ENCODE measurements at regions not wholly inside any gene's neighbourhood (a gene's known extent, or its start where the extent isn't known, plus 50 kb on each side); places are given as distances from the start of the nearest gene placed in this dataset.
A peak's percentile ranks its signal among the peaks of the same experiment; 100 is the strongest.

DNA sequence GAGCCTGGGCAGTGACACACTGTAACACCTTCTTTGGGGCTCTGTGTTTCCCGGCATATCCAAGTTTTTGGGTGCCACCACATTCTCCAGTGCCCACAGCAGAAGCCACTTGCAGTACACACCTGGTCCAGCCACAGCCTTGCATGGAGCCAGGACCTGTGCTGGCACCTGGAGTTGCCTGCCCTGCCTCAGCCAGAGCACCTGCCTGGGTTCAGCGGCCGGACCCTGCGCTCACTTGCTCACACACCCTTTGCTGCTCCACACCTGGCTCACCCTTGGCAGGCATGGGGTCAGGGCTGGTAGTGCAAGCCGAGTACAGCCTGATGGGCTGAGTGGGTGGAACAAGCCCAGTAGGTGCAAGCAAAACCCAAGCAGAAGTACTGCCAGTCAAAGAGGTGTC is 1511.1 kb downstream of the TECRL start:
- peaks cover 0 to 4% (median 0%) of the 10 kb centered on the region in 4 donors for H3K9me3 ChIP-seq
- H3K4me1 ChIP-seq: no peaks in the 10 kb centered on the region
- H3K4me3 ChIP-seq: no peak overlapping the region
- no peak overlapping the region for H3K27ac ChIP-seq
- DNase-seq: peak in 1 of 3 donors; percentile 28
- H3K27me3 ChIP-seq: no peaks in the 10 kb centered on the region
- TF ChIP-seq CTCF (IDR thresholded peaks at IDR 0.05) (no peak), POLR2A (IDR thresholded peaks at IDR 0.05) (no peak)
- H3K36me3 ChIP-seq: no peaks in the 10 kb centered on the region

- peaks cover 0 to 4% (median 0%) of the 10 kb centered on the region in 4 donors for H3K9me3 ChIP-seq
- no peak for DNase-seq
- TF ChIP-seq POLR2A (IDR thresholded peaks at IDR 0.05): no peak
- TF ChIP-seq CTCF (IDR thresholded peaks at IDR 0.05): no peak
- no peak overlapping the region for H3K4me3 ChIP-seq
- no peaks in the 10 kb centered on the region for H3K36me3 ChIP-seq
- no peaks in the 10 kb centered on the region for H3K27me3 ChIP-seq
- no peak overlapping the region for H3K27ac ChIP-seq
- H3K4me1 ChIP-seq: no peaks in the 10 kb centered on the region
Measured at GRCh38 chr4:62896721-62897120, 1512.5 kb downstream of the TECRL start.

- Histone ChIP-seq H3K27me3 (no peaks in the 10 kb centered on the region), H3K9me3 (peaks cover 0 to under 1% (median 0%) of the 10 kb centered on the region in 4 donors), H3K4me1 (no peaks in the 10 kb centered on the region), H3K36me3 (no peaks in the 10 kb centered on the region), H3K27ac (no peak overlapping the region), H3K4me3 (no peak overlapping the region)
- DNase-seq: no peak
- no peak for TF ChIP-seq CTCF (IDR thresholded peaks at IDR 0.05)
- no peak for TF ChIP-seq POLR2A (IDR thresholded peaks at IDR 0.05)
Measured at GRCh38 chr4:62881901-62882300, 1527.3 kb downstream of the TECRL start.

DNA sequence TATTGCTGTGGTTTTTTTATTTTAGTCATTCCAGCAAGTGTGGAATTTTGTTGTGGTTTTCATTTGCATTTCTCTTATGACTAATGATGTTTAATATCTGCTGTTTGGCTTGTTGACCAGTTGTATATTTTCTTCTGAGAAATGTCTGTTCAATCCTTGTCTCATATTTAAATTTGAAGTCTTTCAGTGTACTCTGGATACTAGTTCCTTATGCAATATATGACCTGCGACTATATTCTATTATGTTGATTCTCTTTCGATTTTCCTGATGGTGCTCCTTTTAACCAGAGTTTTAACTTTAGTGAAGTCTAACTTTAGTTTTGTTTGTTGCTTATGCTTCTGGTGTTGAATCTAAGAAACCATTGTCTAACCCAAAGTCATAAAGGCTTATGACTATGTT is 1528.0 kb downstream of the TECRL start:
- peaks cover 0 to 4% (median 0%) of the 10 kb centered on the region in 4 donors for H3K9me3 ChIP-seq
- no peak overlapping the region for H3K4me3 ChIP-seq
- H3K4me1 ChIP-seq: no peaks in the 10 kb centered on the region
- H3K27ac ChIP-seq: no peak overlapping the region
- no peak for TF ChIP-seq POLR2A (IDR thresholded peaks at IDR 0.05)
- TF ChIP-seq CTCF (IDR thresholded peaks at IDR 0.05): no peak
- H3K27me3 ChIP-seq: no peaks in the 10 kb centered on the region
- DNase-seq: no peak
- no peaks in the 10 kb centered on the region for H3K36me3 ChIP-seq

DNA sequence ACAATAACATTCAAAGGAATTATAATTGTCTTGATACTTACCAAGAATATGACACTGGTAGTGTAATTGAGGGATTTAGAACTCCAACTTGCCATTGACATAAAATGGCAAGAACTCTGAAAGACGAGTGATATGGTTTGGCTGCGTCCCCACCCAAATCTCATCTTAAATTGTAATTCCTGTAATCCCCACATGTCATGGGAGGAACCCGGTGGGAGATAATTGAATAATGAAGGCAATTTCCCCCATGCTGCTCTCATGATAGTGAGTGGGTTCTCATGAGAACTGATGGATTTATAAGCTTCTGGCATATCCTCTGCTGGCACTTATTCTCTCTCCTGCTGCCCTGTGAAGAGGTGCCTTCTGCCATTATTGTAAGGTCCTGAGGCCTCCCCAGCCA is 1536.4 kb downstream of the TECRL start:
- no peaks in the 10 kb centered on the region for H3K4me1 ChIP-seq
- no peak for DNase-seq
- peaks cover 0 to 4% (median 0%) of the 10 kb centered on the region in 4 donors for H3K9me3 ChIP-seq
- no peak overlapping the region for H3K4me3 ChIP-seq
- H3K27ac ChIP-seq: no peak overlapping the region
- no peaks in the 10 kb centered on the region for H3K27me3 ChIP-seq
- TF ChIP-seq CTCF (IDR thresholded peaks at IDR 0.05) (no peak), POLR2A (IDR thresholded peaks at IDR 0.05) (no peak)
- H3K36me3 ChIP-seq: no peaks in the 10 kb centered on the region

DNA sequence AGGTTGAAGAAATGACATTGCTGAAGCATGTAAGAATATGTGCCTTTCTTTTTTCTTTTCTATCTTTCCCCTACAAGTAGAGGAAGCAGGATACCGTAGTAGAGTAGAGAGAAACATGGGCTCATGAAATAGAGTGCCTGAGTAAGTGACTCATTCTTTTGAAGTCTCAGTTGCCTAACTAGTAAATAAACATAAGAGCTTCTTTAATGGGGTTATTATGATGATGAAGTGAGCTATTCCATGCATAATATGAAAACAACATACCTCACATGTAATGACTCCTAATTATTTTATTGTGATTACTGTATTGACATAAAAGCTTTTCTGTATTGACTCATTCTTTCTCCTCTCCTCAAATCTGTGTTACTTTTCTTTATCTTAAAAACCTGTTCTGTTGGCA is 1538.2 kb downstream of the TECRL start:
- Histone ChIP-seq H3K36me3 (no peaks in the 10 kb centered on the region), H3K9me3 (no peaks in the 10 kb centered on the region), H3K27me3 (no peaks in the 10 kb centered on the region), H3K4me3 (no peak overlapping the region), H3K27ac (no peak overlapping the region), H3K4me1 (no peaks in the 10 kb centered on the region)
- DNase-seq: no peak
- TF ChIP-seq CTCF (IDR thresholded peaks at IDR 0.05): no peak
- no peak for TF ChIP-seq POLR2A (IDR thresholded peaks at IDR 0.05)

All from Peyer's patch (tissue), 4 donors.